Panc1 (cell line): ENCODE measurements at regions not wholly inside any gene's neighbourhood (a gene's known extent, or its start where the extent isn't known, plus 50 kb on each side); places are given as distances from the start of the nearest gene placed in this dataset.

Source experiments
- CTCF ChIP-seq: fragments of 450-650 bp; IDR thresholded peaks from 2 replicates; pipeline ENCODE4 v1.5.1; 2017; ENCODE audit warnings: mild to moderate bottlenecking
- POLR2AphosphoS5 ChIP-seq: IDR thresholded peaks from 2 replicates; pipeline ENCODE4 v1.6.1; 2012; ENCODE audit warnings: mild to moderate bottlenecking, low read depth, low read length, moderate library complexity
- REST ChIP-seq, 2 experiments: IDR thresholded peaks; 2 replicates each; pipeline ENCODE4 v1.6.1; 2011 to 2012; ENCODE audit warnings: low read depth in 2 of 2, control low read depth in 1 of 2, low read length in 1 of 2, mild to moderate bottlenecking in 1 of 2, moderate library complexity in 1 of 2; ENCODE audit not compliant: insufficient read depth in 1 of 2
- SIN3A ChIP-seq: IDR thresholded peaks from 2 replicates; pipeline ENCODE4 v1.6.1; 2012; ENCODE audit warnings: low read depth, mild to moderate bottlenecking, low read length, moderate library complexity, borderline replicate concordance; ENCODE audit not compliant: insufficient read depth

- TF ChIP-seq CTCF (no peak), REST (IDR thresholded peaks at IDR 0.05; ENCODE audit: insufficient read depth in 1 of 2, low read depth in 2 of 2, low read length in 1 of 2) (no peak), SIN3A (no peak), POLR2AphosphoS5 (no peak)
Observed at GRCh38 chr15:88394553-88395145, 72.5 kb downstream of the MRPL46 start.
